Chondrocyte (in vitro differentiated cells): ENCODE measurements at regions not wholly inside any gene's neighbourhood (a gene's known extent, or its start where the extent isn't known, plus 50 kb on each side); places are given as distances from the start of the nearest gene placed in this dataset.

Source experiments
- DNase-seq: peaks from one replicate; pipeline ENCODE4 v3.0.0; 2021; ENCODE audit warnings: mixed read lengths, low spot score
- H3K27ac Mint-ChIP-seq: one replicate; pipeline ENCODE4 v1.8.0; 2021; ENCODE audit warnings: mild to moderate bottlenecking, moderate library complexity, mixed read lengths; ENCODE audit not compliant: unreplicated experiment
- H3K27me3 Mint-ChIP-seq: 2 replicates; pipeline ENCODE4 v1.8.0; 2021; ENCODE audit warnings: low read depth, mixed read lengths
- H3K36me3 Mint-ChIP-seq: 2 replicates; pipeline ENCODE4 v1.8.0; 2021; ENCODE audit warnings: low read depth, mixed read lengths
- H3K4me1 Mint-ChIP-seq: 2 replicates; pipeline ENCODE4 v1.8.0; 2021; ENCODE audit warnings: low read depth, mild to moderate bottlenecking, mixed read lengths
- H3K4me3 Mint-ChIP-seq: one replicate; pipeline ENCODE4 v1.8.0; 2021; ENCODE audit warnings: mild to moderate bottlenecking, moderate library complexity, mixed read lengths; ENCODE audit not compliant: unreplicated experiment
- H3K9me3 Mint-ChIP-seq: 2 replicates; pipeline ENCODE4 v1.8.0; 2021; ENCODE audit warnings: low read depth, mixed read lengths
- TF ChIP-seq, protein P1 (sequence below): fragments of 200-600 bp; sonication (generic); IDR thresholded peaks from 2 replicates; pipeline ENCODE4 v1.5.0; 2021; ENCODE audit warnings: antibody characterized with exemption, mild to moderate bottlenecking, moderate library complexity

DNA sequence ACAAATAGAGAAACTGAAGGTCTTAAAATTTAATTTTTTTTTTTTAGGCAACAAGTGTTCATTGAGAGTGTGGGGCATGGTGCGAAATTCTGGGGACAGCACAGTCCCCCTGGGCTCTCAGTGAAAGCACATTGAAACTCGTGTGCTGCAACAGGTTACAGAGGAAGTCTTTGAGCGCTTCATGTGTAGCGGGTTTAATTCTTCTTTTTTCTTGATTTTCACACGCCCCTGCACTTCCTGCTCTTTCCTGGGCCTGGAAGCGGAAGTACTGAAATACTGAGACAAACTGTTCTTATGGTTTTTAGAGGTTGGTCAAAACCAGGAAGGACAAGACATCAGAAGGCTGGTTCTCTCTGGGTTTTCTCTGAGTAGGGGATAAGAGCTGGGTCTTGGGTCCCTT is 203.5 kb downstream of the PTEN start:
- no peak overlapping the region for H3K27ac Mint-ChIP-seq
- TF ChIP-seq, protein P1, sequence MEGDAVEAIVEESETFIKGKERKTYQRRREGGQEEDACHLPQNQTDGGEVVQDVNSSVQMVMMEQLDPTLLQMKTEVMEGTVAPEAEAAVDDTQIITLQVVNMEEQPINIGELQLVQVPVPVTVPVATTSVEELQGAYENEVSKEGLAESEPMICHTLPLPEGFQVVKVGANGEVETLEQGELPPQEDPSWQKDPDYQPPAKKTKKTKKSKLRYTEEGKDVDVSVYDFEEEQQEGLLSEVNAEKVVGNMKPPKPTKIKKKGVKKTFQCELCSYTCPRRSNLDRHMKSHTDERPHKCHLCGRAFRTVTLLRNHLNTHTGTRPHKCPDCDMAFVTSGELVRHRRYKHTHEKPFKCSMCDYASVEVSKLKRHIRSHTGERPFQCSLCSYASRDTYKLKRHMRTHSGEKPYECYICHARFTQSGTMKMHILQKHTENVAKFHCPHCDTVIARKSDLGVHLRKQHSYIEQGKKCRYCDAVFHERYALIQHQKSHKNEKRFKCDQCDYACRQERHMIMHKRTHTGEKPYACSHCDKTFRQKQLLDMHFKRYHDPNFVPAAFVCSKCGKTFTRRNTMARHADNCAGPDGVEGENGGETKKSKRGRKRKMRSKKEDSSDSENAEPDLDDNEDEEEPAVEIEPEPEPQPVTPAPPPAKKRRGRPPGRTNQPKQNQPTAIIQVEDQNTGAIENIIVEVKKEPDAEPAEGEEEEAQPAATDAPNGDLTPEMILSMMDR: no peak
- H3K4me1 Mint-ChIP-seq: peaks cover 41% of the 10 kb centered on the region
- H3K27me3 Mint-ChIP-seq: no peaks in the 10 kb centered on the region
- no peaks in the 10 kb centered on the region for H3K36me3 Mint-ChIP-seq
- no peak overlapping the region for H3K4me3 Mint-ChIP-seq
- H3K9me3 Mint-ChIP-seq: no peaks in the 10 kb centered on the region
- no peak for DNase-seq

DNA sequence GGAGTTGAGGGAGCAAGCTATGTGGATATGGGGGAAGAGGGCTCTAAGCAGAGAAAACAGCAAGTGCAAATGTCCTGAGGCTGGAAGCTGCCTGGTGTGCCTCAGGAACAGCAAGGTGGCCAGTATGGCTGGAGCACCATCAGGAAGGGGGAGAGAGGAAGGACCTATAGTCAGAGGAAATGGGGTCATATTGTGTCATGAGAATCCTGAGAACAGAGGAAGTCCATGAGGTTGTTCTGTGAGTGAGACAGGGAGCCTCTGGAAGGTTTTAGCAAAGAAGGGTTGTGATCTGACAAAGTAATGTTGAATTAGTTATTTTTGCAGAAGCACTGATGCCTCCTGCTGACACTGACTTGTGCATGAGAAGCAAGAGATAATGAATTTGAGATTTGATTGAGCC is 204.3 kb downstream of the PTEN start:
- Mint-ChIP-seq H3K27ac (no peak overlapping the region), H3K27me3 (no peaks in the 10 kb centered on the region), H3K4me3 (no peak overlapping the region), H3K9me3 (no peaks in the 10 kb centered on the region), H3K4me1 (peaks cover 35% of the 10 kb centered on the region), H3K36me3 (no peaks in the 10 kb centered on the region)
- TF ChIP-seq, protein P1: no peak
- no peak for DNase-seq

DNA sequence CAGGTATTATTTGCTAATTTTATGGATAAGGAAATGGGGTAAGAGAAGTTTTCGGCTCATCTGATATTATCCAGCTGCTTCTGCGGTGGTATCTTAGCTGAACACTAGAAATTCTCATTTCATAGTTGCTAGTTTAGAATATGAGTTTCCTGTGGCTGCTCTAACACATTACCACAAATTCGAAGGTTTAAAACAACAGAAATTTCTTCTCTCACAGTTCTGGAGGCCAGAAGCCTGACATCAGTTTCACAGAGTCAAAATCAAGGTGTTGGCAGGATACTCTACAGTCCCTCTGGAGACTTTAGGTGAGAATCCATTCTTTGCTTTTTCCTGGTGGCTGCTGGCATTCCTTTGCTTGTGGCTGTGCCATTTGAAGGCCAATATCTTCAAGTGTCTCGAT is 205.9 kb downstream of the PTEN start:
- H3K27ac Mint-ChIP-seq: no peak overlapping the region
- H3K4me3 Mint-ChIP-seq: no peak overlapping the region
- TF ChIP-seq, protein P1: no peak
- no peaks in the 10 kb centered on the region for H3K9me3 Mint-ChIP-seq
- H3K27me3 Mint-ChIP-seq: no peaks in the 10 kb centered on the region
- no peaks in the 10 kb centered on the region for H3K36me3 Mint-ChIP-seq
- H3K4me1 Mint-ChIP-seq: peaks cover 21% of the 10 kb centered on the region
- DNase-seq: no peak

DNA sequence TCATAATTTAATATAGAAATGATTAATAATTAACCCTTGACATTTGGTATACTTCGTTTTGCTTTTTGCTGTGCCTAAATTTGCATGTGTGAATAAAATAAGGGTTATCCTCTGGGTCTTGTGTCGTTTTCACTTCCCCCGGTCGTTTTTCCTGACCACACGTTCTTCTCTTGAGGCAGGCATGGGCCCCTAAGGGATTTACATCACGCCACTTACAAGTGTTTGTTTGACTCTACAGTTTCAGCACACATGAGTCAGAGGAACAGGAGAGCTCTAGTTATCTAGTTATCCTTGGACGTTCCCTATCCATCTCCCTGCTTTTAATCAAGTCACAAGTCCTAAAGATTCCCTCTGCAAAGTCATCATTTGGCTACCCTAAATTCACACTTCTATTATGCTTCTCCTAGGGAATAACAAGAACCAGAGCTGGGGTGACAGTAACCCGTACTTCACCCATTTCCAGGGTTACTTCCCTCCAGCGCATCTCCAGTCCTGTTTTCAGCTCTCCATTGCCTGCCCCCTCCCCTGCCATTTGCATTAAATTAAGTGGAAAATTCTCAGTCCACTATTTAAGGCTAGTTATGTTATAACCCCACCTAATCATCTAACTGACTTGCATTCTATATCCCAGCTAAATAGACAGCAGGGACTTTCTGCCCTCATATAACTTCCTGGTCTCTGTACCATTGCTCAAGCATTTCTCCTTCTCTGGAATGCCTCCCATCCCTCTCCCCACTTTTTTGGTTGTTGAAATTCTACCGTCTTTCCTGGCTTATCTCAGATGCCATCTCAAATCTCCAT is 206.9 kb downstream of the PTEN start:
- Mint-ChIP-seq H3K9me3 (no peaks in the 10 kb centered on the region), H3K27ac (peak overlapping the region; percentile 37), H3K27me3 (no peaks in the 10 kb centered on the region), H3K4me1 (peaks cover 21% of the 10 kb centered on the region), H3K4me3 (no peak overlapping the region), H3K36me3 (no peaks in the 10 kb centered on the region)
- DNase-seq: no peak
- TF ChIP-seq, protein P1: no peak

DNA sequence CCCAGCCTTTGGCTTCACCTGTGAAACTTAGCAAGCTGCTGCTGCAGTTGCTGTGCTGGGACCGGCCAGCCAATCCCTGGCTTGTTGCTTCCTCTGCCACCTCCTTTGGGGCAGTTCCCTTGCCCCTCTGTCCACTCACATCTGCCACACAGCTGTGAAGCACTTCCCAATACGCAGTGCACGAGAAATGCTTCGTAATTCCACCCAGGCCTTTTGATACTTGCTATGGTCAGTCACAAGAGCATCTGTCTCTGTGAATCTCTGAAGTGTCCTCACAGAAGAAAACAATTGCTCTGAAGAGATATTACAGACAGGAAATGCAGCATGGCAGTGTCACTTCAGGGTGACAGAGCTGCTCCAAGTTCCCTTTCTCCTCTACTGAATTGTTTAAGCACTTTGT is 208.5 kb downstream of the PTEN start:
- Mint-ChIP-seq H3K27me3 (no peaks in the 10 kb centered on the region), H3K9me3 (no peaks in the 10 kb centered on the region), H3K27ac (no peak overlapping the region), H3K4me3 (no peak overlapping the region), H3K4me1 (peaks cover 21% of the 10 kb centered on the region), H3K36me3 (no peaks in the 10 kb centered on the region)
- DNase-seq: no peak
- TF ChIP-seq, protein P1: no peak
